ENCODE measurements at regions not wholly inside any gene's neighbourhood (a gene's known extent, or its start where the extent isn't known, plus 50 kb on each side); places are given as distances from the start of the nearest gene placed in this dataset.
"Not testable (repeated sequence)": the region's sequence is repeated elsewhere in the genome, so short reads cannot be mapped to it uniquely, and the experiment has no call there.

DNA sequence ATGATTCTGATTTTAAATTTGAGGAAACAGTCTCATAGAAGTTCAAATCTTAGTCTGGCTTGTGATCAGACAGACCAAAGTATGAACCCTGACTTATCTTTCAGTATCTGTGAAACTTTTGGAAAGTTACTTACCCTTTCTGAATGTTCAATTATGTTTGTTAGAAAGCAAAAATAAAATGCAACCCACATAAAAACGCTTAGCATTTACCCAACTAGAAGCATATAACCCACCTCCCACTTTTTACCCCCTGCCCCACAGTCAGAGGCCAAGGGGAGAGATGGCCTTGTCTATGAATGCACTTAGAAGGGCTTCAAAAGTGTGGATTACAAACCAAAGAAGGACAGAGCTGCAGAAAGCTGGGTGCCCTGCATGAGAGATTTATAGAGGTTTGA lies 248.2 kb downstream of the SPATA31A6 start:
- H3K27me3 ChIP-seq (ENCODE audit: control insufficient read depth in 3 of 3, insufficient read depth in 3 of 3, low read depth in 1 of 3, low read length in 3 of 3); H2BK12ac ChIP-seq (ENCODE audit: low read length); H3K9me3 ChIP-seq (replicated peaks in 1 of 2; ENCODE audit: control insufficient read depth in 2 of 2, insufficient read depth in 1 of 2, low read depth in 1 of 2, low read length in 2 of 2); H4K8ac ChIP-seq (ENCODE audit: low read depth, low read length); DNase-seq (ENCODE audit: low spot score); H2AFZ ChIP-seq (ENCODE audit: low read length); H3K23ac ChIP-seq (ENCODE audit: low read depth, low read length, poor library complexity); H3K79me1 ChIP-seq (ENCODE audit: low read depth, low read length); H3K18ac ChIP-seq (ENCODE audit: low read length); H2BK5ac ChIP-seq (ENCODE audit: low read length); H3K9ac ChIP-seq (ENCODE audit: low read depth, low read length, poor library complexity); H3K4ac ChIP-seq (ENCODE audit: low read length); H3K36me3 ChIP-seq (replicated peaks in 1 of 2; ENCODE audit: control insufficient read depth in 2 of 2, insufficient read depth in 2 of 2, low read length in 2 of 2); H3K4me3 ChIP-seq (ENCODE audit: low read length in 2 of 2); H2AK5ac ChIP-seq (ENCODE audit: low read depth, low read length); H4K91ac ChIP-seq (ENCODE audit: low read depth, low read length, poor library complexity); H2BK120ac ChIP-seq (ENCODE audit: low read depth, low read length); H3K27ac ChIP-seq (replicated peaks; ENCODE audit: low read length); H3K14ac ChIP-seq (ENCODE audit: low read length); H3K4me1 ChIP-seq (ENCODE audit: control insufficient read depth in 2 of 2, insufficient read depth in 1 of 2, low read depth in 1 of 2, low read length in 2 of 2); H2BK15ac ChIP-seq (ENCODE audit: low read length); H3K4me2 ChIP-seq (ENCODE audit: insufficient read depth, low read length, poor library complexity, severe bottlenecking): not testable (repeated sequence)
- no CpG with 5 or more reads among the region's 1 CpG for WGBS, 2 donors (ENCODE audit: extremely low coverage in 2 of 2, insufficient read length in 2 of 2, insufficient replicate concordance in 1 of 2)

DNA sequence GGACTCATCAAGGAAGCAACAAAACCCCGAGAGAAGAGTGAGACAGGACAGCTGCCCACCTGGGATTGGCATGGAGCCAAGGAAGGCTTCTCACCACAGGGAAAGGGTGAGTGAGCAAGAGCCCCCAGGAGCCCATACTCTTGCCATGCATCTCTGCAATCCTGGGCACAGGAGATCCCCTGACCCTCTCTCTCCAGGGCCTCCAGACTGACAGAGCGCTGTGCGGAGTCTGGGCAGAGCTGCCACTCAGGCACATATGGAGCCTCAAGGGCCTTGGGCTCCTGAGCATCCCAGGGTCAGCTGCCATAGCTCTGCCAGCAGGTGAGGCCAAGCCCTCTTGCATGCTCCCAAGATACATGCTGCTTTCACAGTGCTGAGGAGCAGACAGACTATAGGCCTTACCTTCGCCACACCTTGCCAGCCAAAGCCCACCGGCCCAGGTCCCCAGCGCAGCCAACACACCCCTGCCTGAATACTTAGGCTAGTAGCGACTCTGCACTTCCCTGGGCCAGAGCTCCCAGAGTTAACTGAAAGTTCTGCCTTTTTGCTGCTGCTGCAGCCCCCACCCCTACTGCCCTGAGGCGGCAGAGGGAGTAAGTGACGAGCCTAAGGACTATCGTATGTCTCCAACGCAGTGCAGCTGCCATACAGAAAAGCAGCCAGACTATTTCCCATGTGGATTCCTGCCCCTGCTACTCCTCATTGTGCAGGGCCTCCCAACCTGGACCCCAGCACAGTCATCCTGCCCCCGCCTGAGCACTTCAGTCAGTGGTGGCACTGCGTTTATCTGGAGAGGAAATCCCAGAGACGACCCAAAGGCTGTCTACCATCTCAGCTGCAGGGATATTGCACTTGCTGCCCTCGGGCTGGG lies 251.6 kb downstream of the SPATA31A6 start:
- WGBS, 2 donors (ENCODE audit: extremely low coverage in 2 of 2, insufficient read length in 2 of 2, insufficient replicate concordance in 1 of 2), result no CpG with 5 or more reads among the region's 15 CpGs
- not testable (repeated sequence) for H2BK15ac ChIP-seq (ENCODE audit: low read length); H3K9ac ChIP-seq (ENCODE audit: low read depth, low read length, poor library complexity); H3K27ac ChIP-seq (replicated peaks; ENCODE audit: low read length); H3K4me3 ChIP-seq (ENCODE audit: low read length in 2 of 2); H3K23ac ChIP-seq (ENCODE audit: low read depth, low read length, poor library complexity); H3K27me3 ChIP-seq (ENCODE audit: control insufficient read depth in 3 of 3, insufficient read depth in 3 of 3, low read depth in 1 of 3, low read length in 3 of 3); H2BK120ac ChIP-seq (ENCODE audit: low read depth, low read length); H3K79me1 ChIP-seq (ENCODE audit: low read depth, low read length); H2BK12ac ChIP-seq (ENCODE audit: low read length); H4K8ac ChIP-seq (ENCODE audit: low read depth, low read length); H3K18ac ChIP-seq (ENCODE audit: low read length); H2AK5ac ChIP-seq (ENCODE audit: low read depth, low read length); H3K4me2 ChIP-seq (ENCODE audit: insufficient read depth, low read length, poor library complexity, severe bottlenecking); H3K14ac ChIP-seq (ENCODE audit: low read length); H3K9me3 ChIP-seq (replicated peaks in 1 of 2; ENCODE audit: control insufficient read depth in 2 of 2, insufficient read depth in 1 of 2, low read depth in 1 of 2, low read length in 2 of 2); H3K36me3 ChIP-seq (replicated peaks in 1 of 2; ENCODE audit: control insufficient read depth in 2 of 2, insufficient read depth in 2 of 2, low read length in 2 of 2); DNase-seq (ENCODE audit: low spot score); H4K91ac ChIP-seq (ENCODE audit: low read depth, low read length, poor library complexity); H2BK5ac ChIP-seq (ENCODE audit: low read length); H3K4ac ChIP-seq (ENCODE audit: low read length); H3K4me1 ChIP-seq (ENCODE audit: control insufficient read depth in 2 of 2, insufficient read depth in 1 of 2, low read depth in 1 of 2, low read length in 2 of 2)
- H2AFZ ChIP-seq (ENCODE audit: low read length), result peak overlapping the region; percentile 45

DNA sequence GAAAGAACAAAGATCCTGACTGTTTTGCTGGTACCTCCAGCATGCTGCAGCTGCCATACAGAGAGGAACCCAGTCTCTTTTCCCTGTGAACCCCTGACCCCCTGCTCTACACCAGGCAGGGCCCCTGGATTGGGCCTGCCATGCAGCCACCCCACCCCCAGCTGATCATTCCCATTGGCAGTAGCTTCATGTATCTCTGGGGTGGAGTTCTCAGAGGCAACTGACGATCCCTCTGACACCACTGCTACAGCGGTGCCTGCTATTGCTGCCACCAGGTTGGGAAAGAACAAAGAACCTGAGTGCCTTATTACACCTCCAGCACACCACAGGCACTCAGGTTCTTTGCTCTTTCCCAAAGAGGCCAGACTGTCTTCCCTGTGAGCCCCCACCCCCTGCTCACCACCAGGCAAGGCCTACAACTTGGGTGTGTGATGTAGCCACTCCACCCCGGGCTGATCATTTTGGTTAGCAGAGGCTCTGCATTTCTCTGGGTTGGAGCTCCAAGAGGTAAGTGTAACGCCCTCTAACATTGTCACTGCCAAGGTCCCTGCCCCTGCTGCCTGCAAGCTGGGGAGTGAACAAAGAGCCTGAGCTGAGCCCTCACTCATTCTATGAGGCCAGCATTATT lies 252.4 kb downstream of the SPATA31A6 start:
- not testable (repeated sequence) for H3K23ac ChIP-seq (ENCODE audit: low read depth, low read length, poor library complexity); H2AFZ ChIP-seq (ENCODE audit: low read length); DNase-seq (ENCODE audit: low spot score); H4K91ac ChIP-seq (ENCODE audit: low read depth, low read length, poor library complexity); H3K27me3 ChIP-seq (ENCODE audit: control insufficient read depth in 3 of 3, insufficient read depth in 3 of 3, low read depth in 1 of 3, low read length in 3 of 3); H3K79me1 ChIP-seq (ENCODE audit: low read depth, low read length); H3K4me3 ChIP-seq (ENCODE audit: low read length in 2 of 2); H4K8ac ChIP-seq (ENCODE audit: low read depth, low read length); H3K36me3 ChIP-seq (replicated peaks in 1 of 2; ENCODE audit: control insufficient read depth in 2 of 2, insufficient read depth in 2 of 2, low read length in 2 of 2); H3K9me3 ChIP-seq (replicated peaks in 1 of 2; ENCODE audit: control insufficient read depth in 2 of 2, insufficient read depth in 1 of 2, low read depth in 1 of 2, low read length in 2 of 2); H2BK15ac ChIP-seq (ENCODE audit: low read length); H3K4me2 ChIP-seq (ENCODE audit: insufficient read depth, low read length, poor library complexity, severe bottlenecking); H2BK12ac ChIP-seq (ENCODE audit: low read length); H3K9ac ChIP-seq (ENCODE audit: low read depth, low read length, poor library complexity); H3K4ac ChIP-seq (ENCODE audit: low read length); H3K4me1 ChIP-seq (ENCODE audit: control insufficient read depth in 2 of 2, insufficient read depth in 1 of 2, low read depth in 1 of 2, low read length in 2 of 2); H3K14ac ChIP-seq (ENCODE audit: low read length); H3K27ac ChIP-seq (replicated peaks; ENCODE audit: low read length); H2AK5ac ChIP-seq (ENCODE audit: low read depth, low read length); H2BK5ac ChIP-seq (ENCODE audit: low read length); H2BK120ac ChIP-seq (ENCODE audit: low read depth, low read length)
- WGBS, 2 donors (ENCODE audit: extremely low coverage in 2 of 2, insufficient read length in 2 of 2, insufficient replicate concordance in 1 of 2), result no CpG with 5 or more reads among the region's 4 CpGs
- H3K18ac ChIP-seq (ENCODE audit: low read length), result peak overlapping the region; percentile 83

DNA sequence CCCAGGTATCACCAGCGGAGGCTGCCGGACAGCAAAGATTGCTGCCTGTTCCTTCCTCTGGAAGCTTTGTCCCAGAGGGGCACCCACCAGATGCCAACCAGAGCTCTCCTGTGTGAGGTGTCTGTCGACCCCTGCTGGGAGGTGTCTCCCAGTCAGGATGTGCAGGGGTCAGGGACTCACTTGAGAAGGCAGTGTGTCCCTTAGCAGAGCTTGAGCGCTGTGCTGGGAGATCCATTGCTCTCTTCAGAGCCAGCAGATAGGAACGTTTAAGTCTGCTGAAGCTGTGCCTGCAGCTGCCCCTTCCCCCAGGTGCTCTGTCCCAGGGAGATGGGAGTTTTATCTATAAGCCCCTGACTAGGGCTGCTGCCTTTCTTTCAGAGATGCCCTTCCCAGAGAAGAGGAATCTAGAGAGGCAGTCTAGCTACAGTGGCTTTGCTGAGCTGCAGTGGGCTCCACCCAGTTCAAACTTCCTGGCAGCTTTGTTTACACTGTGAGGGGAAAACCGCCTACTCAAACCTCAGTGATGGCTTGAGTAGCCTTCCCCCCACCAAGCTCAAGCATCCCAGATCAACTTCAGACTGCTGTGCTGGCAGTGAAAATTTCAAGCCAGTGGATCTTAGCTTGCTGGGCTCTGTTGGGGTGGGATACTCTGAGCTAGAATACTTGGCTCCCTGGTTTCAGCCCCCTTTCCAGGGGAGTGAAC lies 253.7 kb downstream of the SPATA31A6 start:
- not testable (repeated sequence) for H3K4ac ChIP-seq (ENCODE audit: low read length); H2BK5ac ChIP-seq (ENCODE audit: low read length); H3K9me3 ChIP-seq (replicated peaks in 1 of 2; ENCODE audit: control insufficient read depth in 2 of 2, insufficient read depth in 1 of 2, low read depth in 1 of 2, low read length in 2 of 2); H3K36me3 ChIP-seq (replicated peaks in 1 of 2; ENCODE audit: control insufficient read depth in 2 of 2, insufficient read depth in 2 of 2, low read length in 2 of 2); H3K23ac ChIP-seq (ENCODE audit: low read depth, low read length, poor library complexity); H3K27me3 ChIP-seq (ENCODE audit: control insufficient read depth in 3 of 3, insufficient read depth in 3 of 3, low read depth in 1 of 3, low read length in 3 of 3); H3K14ac ChIP-seq (ENCODE audit: low read length); H4K91ac ChIP-seq (ENCODE audit: low read depth, low read length, poor library complexity); H3K4me2 ChIP-seq (ENCODE audit: insufficient read depth, low read length, poor library complexity, severe bottlenecking); H2AFZ ChIP-seq (ENCODE audit: low read length); H3K4me1 ChIP-seq (ENCODE audit: control insufficient read depth in 2 of 2, insufficient read depth in 1 of 2, low read depth in 1 of 2, low read length in 2 of 2); DNase-seq (ENCODE audit: low spot score); H2BK120ac ChIP-seq (ENCODE audit: low read depth, low read length); H3K79me1 ChIP-seq (ENCODE audit: low read depth, low read length); H2BK12ac ChIP-seq (ENCODE audit: low read length); H3K4me3 ChIP-seq (ENCODE audit: low read length in 2 of 2); H4K8ac ChIP-seq (ENCODE audit: low read depth, low read length); H3K18ac ChIP-seq (ENCODE audit: low read length); H3K27ac ChIP-seq (replicated peaks; ENCODE audit: low read length); H2AK5ac ChIP-seq (ENCODE audit: low read depth, low read length); H3K9ac ChIP-seq (ENCODE audit: low read depth, low read length, poor library complexity); H2BK15ac ChIP-seq (ENCODE audit: low read length)
- WGBS, 2 donors (ENCODE audit: extremely low coverage in 2 of 2, insufficient read length in 2 of 2, insufficient replicate concordance in 1 of 2), result no CpG with 5 or more reads among the region's 6 CpGs

Measured in neuronal stem cell (in vitro differentiated cells).